ENCODE measurements at regions not wholly inside any gene's neighbourhood (a gene's known extent, or its start where the extent isn't known, plus 50 kb on each side); places are given as distances from the start of the nearest gene placed in this dataset.

- Mint-ChIP-seq H3K27me3 (ENCODE audit: low read depth) (peaks cover 29% of the 10 kb centered on the region), H3K4me1 (ENCODE audit: low read depth) (peaks cover 4% of the 10 kb centered on the region), H3K9me3 (no peaks in the 10 kb centered on the region), H3K36me3 (ENCODE audit: low read depth) (no peaks in the 10 kb centered on the region), H3K27ac (no peak overlapping the region), H3K4me3 (no peak overlapping the region)
- DNase-seq (ENCODE audit: low spot score) = no peak
These were observed 126.1 kb upstream of the RPS6KA2 start for GRCh38 chr6:166752928-166753721.

GRCh38 chr6:166752097-166752496 lies 125.0 kb upstream of the RPS6KA2 start:
- Mint-ChIP-seq H3K27me3 (ENCODE audit: low read depth) (peaks cover 19% of the 10 kb centered on the region), H3K9me3 (no peaks in the 10 kb centered on the region), H3K36me3 (ENCODE audit: low read depth) (no peaks in the 10 kb centered on the region), H3K27ac (no peak overlapping the region), H3K4me3 (no peak overlapping the region), H3K4me1 (ENCODE audit: low read depth) (no peaks in the 10 kb centered on the region)
- DNase-seq (ENCODE audit: low spot score) = no peak

GRCh38 chr6:166751051-166751595 lies 124.1 kb upstream of the RPS6KA2 start:
- Mint-ChIP-seq H3K4me1 (ENCODE audit: low read depth) (no peaks in the 10 kb centered on the region), H3K27me3 (ENCODE audit: low read depth) (peaks cover 14% of the 10 kb centered on the region), H3K27ac (no peak overlapping the region)

GRCh38 chr6:166750108-166750793 lies 123.2 kb upstream of the RPS6KA2 start:
- no peak for DNase-seq (ENCODE audit: low spot score)
- H3K27ac Mint-ChIP-seq = no peak overlapping the region
- no peaks in the 10 kb centered on the region for H3K36me3 Mint-ChIP-seq (ENCODE audit: low read depth)
- no peaks in the 10 kb centered on the region for H3K9me3 Mint-ChIP-seq
- H3K27me3 Mint-ChIP-seq (ENCODE audit: low read depth) = peaks cover 14% of the 10 kb centered on the region
- H3K4me3 Mint-ChIP-seq = no peak overlapping the region
- H3K4me1 Mint-ChIP-seq (ENCODE audit: low read depth) = no peaks in the 10 kb centered on the region

More at GRCh38 chr6:166751051-166751595, 124.1 kb upstream of the RPS6KA2 start:
- no peaks in the 10 kb centered on the region for H3K9me3 Mint-ChIP-seq
- DNase-seq (ENCODE audit: low spot score) = no peak
- H3K36me3 Mint-ChIP-seq (ENCODE audit: low read depth) = no peaks in the 10 kb centered on the region
- H3K4me3 Mint-ChIP-seq = no peak overlapping the region

GRCh38 chr6:166749666-166750065 lies 122.6 kb upstream of the RPS6KA2 start:
- Mint-ChIP-seq H3K27ac (no peak overlapping the region), H3K27me3 (ENCODE audit: low read depth) (peaks cover 14% of the 10 kb centered on the region), H3K9me3 (no peaks in the 10 kb centered on the region), H3K4me1 (ENCODE audit: low read depth) (no peaks in the 10 kb centered on the region), H3K36me3 (ENCODE audit: low read depth) (no peaks in the 10 kb centered on the region), H3K4me3 (no peak overlapping the region)
- DNase-seq (ENCODE audit: low spot score) = no peak

- no peak overlapping the region for H3K4me3 Mint-ChIP-seq
- no peaks in the 10 kb centered on the region for H3K36me3 Mint-ChIP-seq (ENCODE audit: low read depth)
- H3K9me3 Mint-ChIP-seq = no peaks in the 10 kb centered on the region
- H3K27ac Mint-ChIP-seq = no peak overlapping the region
- H3K27me3 Mint-ChIP-seq (ENCODE audit: low read depth) = peaks cover 5% of the 10 kb centered on the region
- no peaks in the 10 kb centered on the region for H3K4me1 Mint-ChIP-seq (ENCODE audit: low read depth)
- DNase-seq (ENCODE audit: low spot score) = no peak
These were observed 120.9 kb upstream of the RPS6KA2 start for GRCh38 chr6:166747644-166748595.

- Mint-ChIP-seq H3K36me3 (ENCODE audit: low read depth) (no peaks in the 10 kb centered on the region), H3K4me1 (ENCODE audit: low read depth) (no peaks in the 10 kb centered on the region), H3K27me3 (ENCODE audit: low read depth) (peaks cover 5% of the 10 kb centered on the region), H3K27ac (no peak overlapping the region), H3K4me3 (no peak overlapping the region), H3K9me3 (no peaks in the 10 kb centered on the region)
- DNase-seq (ENCODE audit: low spot score) = no peak
These were observed 119.0 kb upstream of the RPS6KA2 start for GRCh38 chr6:166745801-166746668.

- H3K9me3 Mint-ChIP-seq = no peaks in the 10 kb centered on the region
- DNase-seq (ENCODE audit: low spot score) = no peak
- H3K27ac Mint-ChIP-seq = no peak overlapping the region
- no peaks in the 10 kb centered on the region for H3K36me3 Mint-ChIP-seq (ENCODE audit: low read depth)
- H3K4me1 Mint-ChIP-seq (ENCODE audit: low read depth) = no peaks in the 10 kb centered on the region
- H3K27me3 Mint-ChIP-seq (ENCODE audit: low read depth) = no peaks in the 10 kb centered on the region
- no peak overlapping the region for H3K4me3 Mint-ChIP-seq
These were observed 117.4 kb upstream of the RPS6KA2 start for GRCh38 chr6:166744223-166745134.

GRCh38 chr6:166743406-166744222 lies 116.6 kb upstream of the RPS6KA2 start:
- H3K4me1 Mint-ChIP-seq (ENCODE audit: low read depth) = no peaks in the 10 kb centered on the region
- H3K27ac Mint-ChIP-seq = no peak overlapping the region
- no peak overlapping the region for H3K4me3 Mint-ChIP-seq
- H3K36me3 Mint-ChIP-seq (ENCODE audit: low read depth) = no peaks in the 10 kb centered on the region
- H3K9me3 Mint-ChIP-seq = no peaks in the 10 kb centered on the region
- DNase-seq (ENCODE audit: low spot score) = no peak
- no peaks in the 10 kb centered on the region for H3K27me3 Mint-ChIP-seq (ENCODE audit: low read depth)

- no peak for DNase-seq (ENCODE audit: low spot score)
- no peaks in the 10 kb centered on the region for H3K36me3 Mint-ChIP-seq (ENCODE audit: low read depth)
- no peaks in the 10 kb centered on the region for H3K4me1 Mint-ChIP-seq (ENCODE audit: low read depth)
- no peak overlapping the region for H3K27ac Mint-ChIP-seq
- H3K27me3 Mint-ChIP-seq (ENCODE audit: low read depth) = no peaks in the 10 kb centered on the region
- H3K9me3 Mint-ChIP-seq = no peaks in the 10 kb centered on the region
- no peak overlapping the region for H3K4me3 Mint-ChIP-seq
These were observed 115.9 kb upstream of the RPS6KA2 start for GRCh38 chr6:166742981-166743380.

GRCh38 chr6:166739976-166740318 lies 112.9 kb upstream of the RPS6KA2 start:
- DNase-seq (ENCODE audit: low spot score) = no peak

More at GRCh38 chr6:166739976-166740318, 112.9 kb upstream of the RPS6KA2 start:
- no peak overlapping the region for H3K27ac Mint-ChIP-seq
- H3K9me3 Mint-ChIP-seq = no peaks in the 10 kb centered on the region
- H3K27me3 Mint-ChIP-seq (ENCODE audit: low read depth) = no peaks in the 10 kb centered on the region
- H3K36me3 Mint-ChIP-seq (ENCODE audit: low read depth) = no peaks in the 10 kb centered on the region
- no peak overlapping the region for H3K4me3 Mint-ChIP-seq
- no peaks in the 10 kb centered on the region for H3K4me1 Mint-ChIP-seq (ENCODE audit: low read depth)
